Medulla oblongata (tissue), 1 donor: ENCODE measurements at regions not wholly inside any gene's neighbourhood (a gene's known extent, or its start where the extent isn't known, plus 50 kb on each side); places are given as distances from the start of the nearest gene placed in this dataset.
"Not testable (repeated sequence)": the region's sequence is repeated elsewhere in the genome, so short reads cannot be mapped to it uniquely, and the experiment has no call there.

ENCODE experiments used
- DNase-seq: peaks from one replicate; pipeline ENCODE4 v3.0.0-alpha.2; 2015; ENCODE audit errors: extremely low spot score

GRCh38 chr6:98308564-98308963 is 525.8 kb upstream of the POU3F2 start:
- no peak for DNase-seq

GRCh38 chr6:98310443-98310842 is 523.9 kb upstream of the POU3F2 start:
- DNase-seq, result no peak

- DNase-seq, result no peak
These were observed 510.8 kb upstream of the POU3F2 start for GRCh38 chr6:98323605-98324004.

GRCh38 chr6:98324446-98324845 is 509.9 kb upstream of the POU3F2 start:
- peak; percentile 78 for DNase-seq

GRCh38 chr6:98325366-98325765 is 509.0 kb upstream of the POU3F2 start:
- no peak for DNase-seq

- no peak for DNase-seq
These were observed 501.1 kb upstream of the POU3F2 start for GRCh38 chr6:98333273-98333672.

GRCh38 chr6:98335594-98335993 is 498.8 kb upstream of the POU3F2 start:
- DNase-seq, result no peak

- DNase-seq, result no peak
These were observed 494.9 kb upstream of the POU3F2 start for GRCh38 chr6:98339506-98339905.

- no peak for DNase-seq
These were observed 491.4 kb upstream of the POU3F2 start for GRCh38 chr6:98343004-98343403.

- DNase-seq, result no peak
These were observed 490.6 kb upstream of the POU3F2 start for GRCh38 chr6:98343797-98344196.

GRCh38 chr6:98352348-98352747 is 482.0 kb upstream of the POU3F2 start:
- no peak for DNase-seq

GRCh38 chr6:98358173-98358572 is 476.2 kb upstream of the POU3F2 start:
- peak; percentile 33 for DNase-seq

- DNase-seq, result no peak
These were observed 468.0 kb upstream of the POU3F2 start for GRCh38 chr6:98366371-98366770.

- DNase-seq, result no peak
These were observed 453.8 kb upstream of the POU3F2 start for GRCh38 chr6:98380589-98380988.

- DNase-seq, result no peak
These were observed 452.1 kb upstream of the POU3F2 start for GRCh38 chr6:98382246-98382645.

- peak; percentile 15 for DNase-seq
These were observed 450.0 kb upstream of the POU3F2 start for GRCh38 chr6:98384334-98384733.

GRCh38 chr6:98384801-98385200 is 449.6 kb upstream of the POU3F2 start:
- DNase-seq, result peak; percentile 48

GRCh38 chr6:98395610-98396166 is 438.7 kb upstream of the POU3F2 start:
- no peak for DNase-seq

- DNase-seq, result peak; percentile 81
These were observed 418.3 kb upstream of the POU3F2 start for GRCh38 chr6:98416027-98416426.

GRCh38 chr6:98416497-98417158 is 417.7 kb upstream of the POU3F2 start:
- DNase-seq, result not testable (repeated sequence)

- no peak for DNase-seq
These were observed 400.9 kb upstream of the POU3F2 start for GRCh38 chr6:98433325-98434056.

- DNase-seq, result no peak
These were observed 390.7 kb upstream of the POU3F2 start for GRCh38 chr6:98443633-98444032.

GRCh38 chr6:98452685-98453084 is 381.7 kb upstream of the POU3F2 start:
- DNase-seq, result no peak
